Progenitor cell of endocrine pancreas (in vitro differentiated cells): ENCODE measurements at regions not wholly inside any gene's neighbourhood (a gene's known extent, or its start where the extent isn't known, plus 50 kb on each side); places are given as distances from the start of the nearest gene placed in this dataset.
A peak's percentile ranks its signal among the peaks of the same experiment; 100 is the strongest.

Source experiments
- DNase-seq: peaks from one replicate; pipeline ENCODE4 v3.0.0; 2021; ENCODE audit warnings: low spot score; ENCODE audit not compliant: unreplicated experiment
- H3K27ac Mint-ChIP-seq: 2 replicates; pipeline ENCODE4 v1.8.0; 2021; ENCODE audit warnings: mild to moderate bottlenecking, moderate library complexity, mixed read lengths
- H3K27me3 Mint-ChIP-seq: 2 replicates; pipeline ENCODE4 v1.8.0; 2021; ENCODE audit warnings: mixed read lengths
- H3K36me3 Mint-ChIP-seq: 2 replicates; pipeline ENCODE4 v1.8.0; 2022; ENCODE audit warnings: mixed read lengths; ENCODE audit not compliant: insufficient read depth
- H3K4me1 Mint-ChIP-seq: 2 replicates; pipeline ENCODE4 v1.8.0; 2021; ENCODE audit warnings: low read depth, mixed read lengths
- H3K4me3 Mint-ChIP-seq: 2 replicates; pipeline ENCODE4 v1.8.0; 2021; ENCODE audit warnings: low read depth, mild to moderate bottlenecking, moderate library complexity, mixed read lengths
- H3K9me3 Mint-ChIP-seq: 2 replicates; pipeline ENCODE4 v1.8.0; 2021; ENCODE audit warnings: low read depth, mixed read lengths
- TF ChIP-seq, protein P1 (sequence below): fragments of 200-600 bp; sonication (generic); IDR thresholded peaks from one replicate; pipeline ENCODE4 v1.5.0; 2021; ENCODE audit warnings: antibody characterized with exemption, mild to moderate bottlenecking; ENCODE audit not compliant: unreplicated experiment

DNA sequence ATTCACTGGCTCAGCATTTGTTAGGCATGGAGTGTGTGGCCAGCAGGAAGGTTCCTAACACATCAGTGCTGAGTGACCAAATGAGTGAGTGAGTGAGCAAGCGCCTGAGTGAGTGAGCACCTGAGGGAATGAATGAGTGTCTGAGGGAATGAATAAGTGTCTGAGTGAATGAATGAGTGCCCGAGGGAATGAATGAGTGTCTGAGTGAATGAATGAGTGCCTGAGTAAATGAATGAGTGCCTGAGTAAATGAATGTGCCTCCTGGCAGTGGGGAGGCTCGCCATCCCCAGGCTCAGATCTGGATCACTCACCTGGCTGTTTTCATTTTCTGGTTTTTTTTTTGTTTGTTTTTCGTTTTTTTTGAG, 52.1 kb upstream of the TCF20 start:
- DNase-seq: no peak
- no peak overlapping the region for H3K4me3 Mint-ChIP-seq
- TF ChIP-seq, protein P1, sequence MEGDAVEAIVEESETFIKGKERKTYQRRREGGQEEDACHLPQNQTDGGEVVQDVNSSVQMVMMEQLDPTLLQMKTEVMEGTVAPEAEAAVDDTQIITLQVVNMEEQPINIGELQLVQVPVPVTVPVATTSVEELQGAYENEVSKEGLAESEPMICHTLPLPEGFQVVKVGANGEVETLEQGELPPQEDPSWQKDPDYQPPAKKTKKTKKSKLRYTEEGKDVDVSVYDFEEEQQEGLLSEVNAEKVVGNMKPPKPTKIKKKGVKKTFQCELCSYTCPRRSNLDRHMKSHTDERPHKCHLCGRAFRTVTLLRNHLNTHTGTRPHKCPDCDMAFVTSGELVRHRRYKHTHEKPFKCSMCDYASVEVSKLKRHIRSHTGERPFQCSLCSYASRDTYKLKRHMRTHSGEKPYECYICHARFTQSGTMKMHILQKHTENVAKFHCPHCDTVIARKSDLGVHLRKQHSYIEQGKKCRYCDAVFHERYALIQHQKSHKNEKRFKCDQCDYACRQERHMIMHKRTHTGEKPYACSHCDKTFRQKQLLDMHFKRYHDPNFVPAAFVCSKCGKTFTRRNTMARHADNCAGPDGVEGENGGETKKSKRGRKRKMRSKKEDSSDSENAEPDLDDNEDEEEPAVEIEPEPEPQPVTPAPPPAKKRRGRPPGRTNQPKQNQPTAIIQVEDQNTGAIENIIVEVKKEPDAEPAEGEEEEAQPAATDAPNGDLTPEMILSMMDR: no peak
- peaks cover 3% of the 10 kb centered on the region for H3K9me3 Mint-ChIP-seq
- H3K36me3 Mint-ChIP-seq: no peaks in the 10 kb centered on the region
- H3K4me1 Mint-ChIP-seq: peaks cover 17% of the 10 kb centered on the region
- H3K27me3 Mint-ChIP-seq: peaks cover 8% of the 10 kb centered on the region
- peak overlapping the region; percentile 6 for H3K27ac Mint-ChIP-seq

DNA sequence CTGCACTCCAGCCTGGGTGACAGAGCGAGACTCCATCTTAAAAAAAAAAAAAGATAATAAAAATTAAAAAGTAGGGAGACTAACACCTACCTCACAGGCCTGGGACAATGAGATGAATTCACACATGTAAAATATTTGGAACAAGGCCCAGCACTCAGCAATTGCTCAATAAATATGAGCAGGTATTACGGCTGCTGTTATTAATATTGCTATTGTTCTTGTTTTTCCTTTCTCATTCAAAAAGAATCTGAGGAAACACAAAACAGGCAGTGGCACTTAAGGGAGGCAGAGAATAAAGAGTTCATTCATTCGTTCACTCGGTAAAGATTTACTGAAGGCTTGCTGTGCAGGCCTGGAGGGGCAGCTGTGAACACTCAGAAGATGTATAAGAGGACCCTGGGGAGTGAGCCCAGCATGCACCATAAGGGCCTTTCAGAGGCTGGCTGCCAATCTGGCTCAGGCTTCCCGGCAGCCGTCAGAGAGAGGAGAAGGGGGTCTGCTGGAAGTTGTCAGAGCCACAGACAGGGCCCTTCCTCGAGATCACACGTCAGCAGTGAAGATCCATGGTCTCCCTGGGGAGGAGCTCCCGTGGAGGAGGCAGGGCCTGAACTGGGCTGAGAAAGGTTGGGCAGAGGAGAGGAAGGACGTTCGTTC, 51.6 kb upstream of the TCF20 start:
- Mint-ChIP-seq H3K36me3 (no peaks in the 10 kb centered on the region), H3K27ac (peak overlapping the region; percentile 6), H3K4me1 (peaks cover 17% of the 10 kb centered on the region), H3K9me3 (peaks cover 3% of the 10 kb centered on the region), H3K4me3 (no peak overlapping the region), H3K27me3 (peaks cover 8% of the 10 kb centered on the region)
- TF ChIP-seq, protein P1: no peak
- no peak for DNase-seq

DNA sequence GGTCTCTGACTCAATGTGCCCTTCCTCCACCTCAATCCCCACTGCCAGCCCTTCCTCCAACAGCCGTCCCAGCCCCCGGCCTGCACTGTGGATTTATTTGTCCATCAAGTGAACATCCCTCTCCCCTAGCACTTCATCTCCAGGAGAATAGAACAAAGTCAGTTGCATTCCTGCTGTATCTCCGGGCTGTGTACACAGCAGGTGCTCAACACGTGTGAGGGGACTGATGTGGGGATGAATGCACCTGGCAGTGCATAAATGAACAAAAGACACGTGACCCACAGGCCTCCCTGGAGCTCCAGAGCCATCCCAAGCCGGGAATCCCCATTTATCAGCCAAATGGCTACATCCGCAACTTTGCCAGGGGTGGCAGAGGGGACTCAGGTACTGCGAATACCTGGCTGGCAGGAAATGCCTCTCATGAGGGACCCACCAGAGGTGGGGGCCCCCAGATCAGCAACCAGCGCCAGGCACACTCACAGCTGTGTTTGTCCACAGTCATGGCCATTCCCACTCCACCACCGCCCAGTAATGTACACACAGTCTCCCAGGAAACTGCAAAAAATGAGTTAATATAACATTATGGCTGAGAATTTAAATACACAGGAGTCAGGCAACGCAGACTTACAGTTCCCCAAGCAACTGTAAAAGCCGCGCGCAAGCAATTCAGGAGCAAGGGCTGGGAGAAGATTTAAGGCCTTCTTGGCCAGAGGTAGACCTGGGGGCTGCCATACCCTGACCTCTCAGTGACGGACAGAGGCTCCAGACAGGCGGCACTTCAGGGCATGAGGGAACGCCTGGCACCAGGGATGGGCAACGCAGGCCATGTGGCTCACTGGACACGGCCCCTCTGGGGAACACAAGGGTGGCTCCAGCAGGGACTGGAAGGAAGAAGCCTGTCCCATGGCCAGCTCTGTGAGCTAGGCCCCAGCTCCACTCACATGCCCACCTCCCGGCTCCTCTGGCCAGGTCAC, 50.3 kb upstream of the TCF20 start:
- TF ChIP-seq, protein P1: no peak
- no peak overlapping the region for H3K4me3 Mint-ChIP-seq
- H3K36me3 Mint-ChIP-seq: no peaks in the 10 kb centered on the region
- H3K27me3 Mint-ChIP-seq: peaks cover 12% of the 10 kb centered on the region
- peaks cover 3% of the 10 kb centered on the region for H3K9me3 Mint-ChIP-seq
- peaks cover 17% of the 10 kb centered on the region for H3K4me1 Mint-ChIP-seq
- H3K27ac Mint-ChIP-seq: peak overlapping the region; percentile 55
- DNase-seq: no peak
